ENCODE measurements at regions not wholly inside any gene's neighbourhood (a gene's known extent, or its start where the extent isn't known, plus 50 kb on each side); places are given as distances from the start of the nearest gene placed in this dataset.

DNA sequence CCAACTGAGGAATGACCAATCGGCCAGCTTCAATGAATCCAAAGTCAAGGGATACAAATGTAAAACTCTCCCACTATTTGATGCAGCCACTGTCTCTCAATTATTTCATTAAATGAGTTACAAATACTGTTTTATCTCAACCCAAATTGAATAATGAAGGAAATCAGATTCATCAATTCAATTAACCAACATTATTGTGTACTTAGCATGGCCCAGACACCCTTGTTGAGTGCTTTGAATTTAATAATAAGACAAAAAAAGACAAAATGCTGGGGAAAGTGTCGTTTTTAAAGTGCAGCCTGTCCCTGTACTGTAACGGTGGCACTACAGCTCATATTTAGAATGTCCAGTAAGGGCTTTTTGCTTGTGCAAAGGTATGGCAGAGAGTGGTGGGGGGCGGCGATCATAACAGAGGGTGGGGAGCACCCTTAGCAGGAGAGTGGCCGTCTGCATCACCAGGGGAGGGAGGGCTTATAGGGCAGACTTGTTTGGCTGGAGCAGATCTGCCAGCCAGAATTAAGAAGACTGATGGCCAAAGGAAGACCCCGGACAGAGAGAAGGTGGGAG, 123.8 kb upstream of the GALNT2 start:
- TF ChIP-seq, protein P1, sequence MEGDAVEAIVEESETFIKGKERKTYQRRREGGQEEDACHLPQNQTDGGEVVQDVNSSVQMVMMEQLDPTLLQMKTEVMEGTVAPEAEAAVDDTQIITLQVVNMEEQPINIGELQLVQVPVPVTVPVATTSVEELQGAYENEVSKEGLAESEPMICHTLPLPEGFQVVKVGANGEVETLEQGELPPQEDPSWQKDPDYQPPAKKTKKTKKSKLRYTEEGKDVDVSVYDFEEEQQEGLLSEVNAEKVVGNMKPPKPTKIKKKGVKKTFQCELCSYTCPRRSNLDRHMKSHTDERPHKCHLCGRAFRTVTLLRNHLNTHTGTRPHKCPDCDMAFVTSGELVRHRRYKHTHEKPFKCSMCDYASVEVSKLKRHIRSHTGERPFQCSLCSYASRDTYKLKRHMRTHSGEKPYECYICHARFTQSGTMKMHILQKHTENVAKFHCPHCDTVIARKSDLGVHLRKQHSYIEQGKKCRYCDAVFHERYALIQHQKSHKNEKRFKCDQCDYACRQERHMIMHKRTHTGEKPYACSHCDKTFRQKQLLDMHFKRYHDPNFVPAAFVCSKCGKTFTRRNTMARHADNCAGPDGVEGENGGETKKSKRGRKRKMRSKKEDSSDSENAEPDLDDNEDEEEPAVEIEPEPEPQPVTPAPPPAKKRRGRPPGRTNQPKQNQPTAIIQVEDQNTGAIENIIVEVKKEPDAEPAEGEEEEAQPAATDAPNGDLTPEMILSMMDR (IDR thresholded peaks at IDR 0.05), result no peak
- TF ChIP-seq POLR2A (IDR thresholded peaks at IDR 0.05), result no peak

Measured in Peyer's patch (tissue), 4 donors.